ENCODE measurements at regions not wholly inside any gene's neighbourhood (a gene's known extent, or its start where the extent isn't known, plus 50 kb on each side); places are given as distances from the start of the nearest gene placed in this dataset.

- TF ChIP-seq POLR2A (IDR thresholded peaks at IDR 0.05) (no peak), CTCF (IDR thresholded peaks at IDR 0.05) (no peak)
Measured at GRCh38 chr4:31084806-31085416, 364.7 kb downstream of the PCDH7 start.
